ENCODE measurements at regions not wholly inside any gene's neighbourhood (a gene's known extent, or its start where the extent isn't known, plus 50 kb on each side); places are given as distances from the start of the nearest gene placed in this dataset.

DNA sequence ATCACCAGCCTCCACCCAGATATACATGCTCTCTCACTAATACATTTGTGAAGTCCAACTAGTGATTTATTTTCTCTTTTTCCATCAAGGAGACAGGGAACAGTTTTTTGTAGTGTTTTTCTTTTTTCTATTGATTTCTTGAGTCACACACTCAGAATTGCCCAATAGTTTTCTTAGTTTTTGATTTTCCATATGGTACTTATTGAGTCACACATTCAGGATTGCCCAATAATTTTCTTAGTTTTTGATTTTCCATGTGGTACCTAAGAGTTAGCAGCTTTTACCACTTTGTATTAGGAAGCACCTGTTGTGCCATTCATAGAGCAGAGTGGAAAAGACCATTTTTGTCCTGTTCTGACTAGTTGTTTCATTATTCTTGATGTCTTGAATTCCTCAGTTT, 1268.8 kb downstream of the EPHA7 start:
- TF ChIP-seq, protein P1, sequence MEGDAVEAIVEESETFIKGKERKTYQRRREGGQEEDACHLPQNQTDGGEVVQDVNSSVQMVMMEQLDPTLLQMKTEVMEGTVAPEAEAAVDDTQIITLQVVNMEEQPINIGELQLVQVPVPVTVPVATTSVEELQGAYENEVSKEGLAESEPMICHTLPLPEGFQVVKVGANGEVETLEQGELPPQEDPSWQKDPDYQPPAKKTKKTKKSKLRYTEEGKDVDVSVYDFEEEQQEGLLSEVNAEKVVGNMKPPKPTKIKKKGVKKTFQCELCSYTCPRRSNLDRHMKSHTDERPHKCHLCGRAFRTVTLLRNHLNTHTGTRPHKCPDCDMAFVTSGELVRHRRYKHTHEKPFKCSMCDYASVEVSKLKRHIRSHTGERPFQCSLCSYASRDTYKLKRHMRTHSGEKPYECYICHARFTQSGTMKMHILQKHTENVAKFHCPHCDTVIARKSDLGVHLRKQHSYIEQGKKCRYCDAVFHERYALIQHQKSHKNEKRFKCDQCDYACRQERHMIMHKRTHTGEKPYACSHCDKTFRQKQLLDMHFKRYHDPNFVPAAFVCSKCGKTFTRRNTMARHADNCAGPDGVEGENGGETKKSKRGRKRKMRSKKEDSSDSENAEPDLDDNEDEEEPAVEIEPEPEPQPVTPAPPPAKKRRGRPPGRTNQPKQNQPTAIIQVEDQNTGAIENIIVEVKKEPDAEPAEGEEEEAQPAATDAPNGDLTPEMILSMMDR (IDR thresholded peaks at IDR 0.05): no peak
- TF ChIP-seq POLR2A (IDR thresholded peaks at IDR 0.05): no peak
